Astrocyte (in vitro differentiated cells and primary cell): ENCODE measurements at regions not wholly inside any gene's neighbourhood (a gene's known extent, or its start where the extent isn't known, plus 50 kb on each side); places are given as distances from the start of the nearest gene placed in this dataset.

ENCODE experiments used
- DNase-seq: peaks from one replicate; pipeline ENCODE4 v3.0.0-alpha.2; 2010; ENCODE audit warnings: low read depth
- FAIRE-seq: peaks from 2 replicates; lab custom pipeline; 2011; peaks lifted over from hg19 to GRCh38; lab: Jason Lieb, UNC
- H2AFZ ChIP-seq: 2 replicates; pipeline ENCODE4 v1.6.0; 2012; ENCODE audit warnings: low read depth, low read length, inconsistent platforms
- H3K27ac ChIP-seq: 2 replicates; pipeline ENCODE4 v1.5.1; 2011; ENCODE audit warnings: low read depth, low read length, inconsistent platforms
- H3K27me3 ChIP-seq: 2 replicates; pipeline ENCODE4 v1.6.0; 2011; ENCODE audit warnings: low read length, inconsistent platforms; ENCODE audit not compliant: insufficient read depth
- H3K36me3 ChIP-seq: 2 replicates; pipeline ENCODE4 v1.5.1; 2011; ENCODE audit warnings: low read length, inconsistent platforms; ENCODE audit not compliant: insufficient read depth
- H3K4me1 ChIP-seq: 2 replicates; pipeline ENCODE4 v1.5.1; 2011; ENCODE audit warnings: low read length, inconsistent platforms; ENCODE audit not compliant: insufficient read depth
- H3K4me2 ChIP-seq: 2 replicates; pipeline ENCODE4 v1.6.0; 2012; ENCODE audit warnings: low read length, inconsistent platforms
- H3K4me3 ChIP-seq: 2 replicates; pipeline ENCODE4 v1.5.1; 2011; ENCODE audit warnings: low read depth, mild to moderate bottlenecking, low read length, inconsistent platforms; ENCODE audit not compliant: insufficient read depth
- H3K79me2 ChIP-seq: 2 replicates; pipeline ENCODE4 v1.6.0; 2012; ENCODE audit warnings: mild to moderate bottlenecking, low read length, inconsistent platforms; ENCODE audit not compliant: insufficient read depth
- H3K9ac ChIP-seq: 2 replicates; pipeline ENCODE4 v1.6.0; 2012; ENCODE audit warnings: mild to moderate bottlenecking, low read length, inconsistent platforms
- H3K9me3 ChIP-seq: 2 replicates; pipeline ENCODE4 v1.5.1; 2012; ENCODE audit warnings: low read depth, mild to moderate bottlenecking, low read length, inconsistent platforms; ENCODE audit not compliant: insufficient read depth
- H4K20me1 ChIP-seq: 2 replicates; pipeline ENCODE4 v1.6.0; 2012; ENCODE audit warnings: low read length, inconsistent platforms; ENCODE audit not compliant: insufficient read depth
- H3K27ac Mint-ChIP-seq: one replicate; pipeline ENCODE4 v1.8.0; 2021; ENCODE audit warnings: mild to moderate bottlenecking, mixed read lengths; ENCODE audit not compliant: unreplicated experiment
- H3K27me3 Mint-ChIP-seq: one replicate; pipeline ENCODE4 v1.8.0; 2021; ENCODE audit warnings: low read depth, mixed read lengths; ENCODE audit not compliant: unreplicated experiment
- H3K36me3 Mint-ChIP-seq: one replicate; pipeline ENCODE4 v1.8.0; 2021; ENCODE audit warnings: low read depth, mixed read lengths; ENCODE audit not compliant: unreplicated experiment
- H3K4me1 Mint-ChIP-seq: one replicate; pipeline ENCODE4 v1.8.0; 2021; ENCODE audit warnings: low read depth, mixed read lengths; ENCODE audit not compliant: unreplicated experiment
- H3K4me3 Mint-ChIP-seq: one replicate; pipeline ENCODE4 v1.8.0; 2021; ENCODE audit warnings: mild to moderate bottlenecking, moderate library complexity, mixed read lengths; ENCODE audit not compliant: unreplicated experiment
- H3K9me3 Mint-ChIP-seq: one replicate; pipeline ENCODE4 v1.8.0; 2021; ENCODE audit warnings: mild to moderate bottlenecking, mixed read lengths; ENCODE audit not compliant: unreplicated experiment
- EZH2 ChIP-seq: IDR thresholded peaks from 2 replicates; pipeline ENCODE4 v1.6.1; 2012; ENCODE audit warnings: mild to moderate bottlenecking, low read length, inconsistent platforms; ENCODE audit not compliant: insufficient read depth
- TF ChIP-seq, protein P1 (sequence below): IDR thresholded peaks from 2 replicates; pipeline ENCODE4 v1.5.1; 2011; ENCODE audit warnings: low read depth, mild to moderate bottlenecking, inconsistent platforms, low read length, moderate library complexity; ENCODE audit not compliant: insufficient read depth

DNA sequence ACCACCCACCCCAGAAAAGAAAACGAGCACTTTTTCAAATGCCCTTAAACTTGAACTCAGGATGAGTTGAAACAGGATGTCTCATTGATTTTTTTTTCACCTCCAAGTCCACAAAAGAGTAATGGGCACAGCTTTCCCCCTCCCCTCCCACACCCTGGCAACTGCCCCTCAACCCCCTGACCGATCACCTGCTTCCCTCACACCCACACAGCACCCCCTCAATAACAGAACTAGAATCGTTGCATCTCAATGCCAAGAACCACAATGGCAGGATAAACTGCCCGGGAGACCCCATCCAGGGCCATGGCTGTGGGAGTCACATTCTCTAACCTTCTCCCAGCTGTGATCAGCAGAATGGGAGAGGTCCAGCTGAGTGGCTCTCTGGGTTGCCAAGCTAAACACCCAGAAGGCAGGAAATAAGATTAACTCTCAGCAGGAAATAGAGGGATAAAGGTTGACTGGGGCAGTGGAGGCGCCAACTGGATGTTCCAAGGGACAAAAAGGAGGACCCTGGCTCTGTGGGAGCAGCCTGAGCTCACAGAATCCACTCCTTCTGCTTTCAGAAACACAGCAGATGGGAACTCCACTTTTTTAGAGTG, 128.0 kb upstream of the SDK2 start:
- no peaks in the 10 kb centered on the region for H3K36me3 Mint-ChIP-seq
- FAIRE-seq (no peak), DNase-seq (no peak)
- Histone ChIP-seq H3K27ac (no peak overlapping the region), H3K36me3 (no peaks in the 10 kb centered on the region), H4K20me1 (no peaks in the 10 kb centered on the region), H3K9ac (no peak overlapping the region), H3K27me3 (peaks cover 10% of the 10 kb centered on the region), H3K4me3 (no peak overlapping the region), H3K9me3 (no peaks in the 10 kb centered on the region), H3K79me2 (no peaks in the 10 kb centered on the region), H2AFZ (no peak overlapping the region), H3K4me2 (no peak overlapping the region), H3K4me1 (peaks cover 13% of the 10 kb centered on the region)
- no peak overlapping the region for H3K27ac Mint-ChIP-seq
- H3K4me1 Mint-ChIP-seq: peaks cover 15% of the 10 kb centered on the region
- no peak for TF ChIP-seq EZH2
- TF ChIP-seq, protein P1, sequence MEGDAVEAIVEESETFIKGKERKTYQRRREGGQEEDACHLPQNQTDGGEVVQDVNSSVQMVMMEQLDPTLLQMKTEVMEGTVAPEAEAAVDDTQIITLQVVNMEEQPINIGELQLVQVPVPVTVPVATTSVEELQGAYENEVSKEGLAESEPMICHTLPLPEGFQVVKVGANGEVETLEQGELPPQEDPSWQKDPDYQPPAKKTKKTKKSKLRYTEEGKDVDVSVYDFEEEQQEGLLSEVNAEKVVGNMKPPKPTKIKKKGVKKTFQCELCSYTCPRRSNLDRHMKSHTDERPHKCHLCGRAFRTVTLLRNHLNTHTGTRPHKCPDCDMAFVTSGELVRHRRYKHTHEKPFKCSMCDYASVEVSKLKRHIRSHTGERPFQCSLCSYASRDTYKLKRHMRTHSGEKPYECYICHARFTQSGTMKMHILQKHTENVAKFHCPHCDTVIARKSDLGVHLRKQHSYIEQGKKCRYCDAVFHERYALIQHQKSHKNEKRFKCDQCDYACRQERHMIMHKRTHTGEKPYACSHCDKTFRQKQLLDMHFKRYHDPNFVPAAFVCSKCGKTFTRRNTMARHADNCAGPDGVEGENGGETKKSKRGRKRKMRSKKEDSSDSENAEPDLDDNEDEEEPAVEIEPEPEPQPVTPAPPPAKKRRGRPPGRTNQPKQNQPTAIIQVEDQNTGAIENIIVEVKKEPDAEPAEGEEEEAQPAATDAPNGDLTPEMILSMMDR: no peak
- H3K27me3 Mint-ChIP-seq: peaks cover 52% of the 10 kb centered on the region
- peak overlapping the region; percentile 22 for H3K4me3 Mint-ChIP-seq
- H3K9me3 Mint-ChIP-seq: peaks cover 4% of the 10 kb centered on the region

DNA sequence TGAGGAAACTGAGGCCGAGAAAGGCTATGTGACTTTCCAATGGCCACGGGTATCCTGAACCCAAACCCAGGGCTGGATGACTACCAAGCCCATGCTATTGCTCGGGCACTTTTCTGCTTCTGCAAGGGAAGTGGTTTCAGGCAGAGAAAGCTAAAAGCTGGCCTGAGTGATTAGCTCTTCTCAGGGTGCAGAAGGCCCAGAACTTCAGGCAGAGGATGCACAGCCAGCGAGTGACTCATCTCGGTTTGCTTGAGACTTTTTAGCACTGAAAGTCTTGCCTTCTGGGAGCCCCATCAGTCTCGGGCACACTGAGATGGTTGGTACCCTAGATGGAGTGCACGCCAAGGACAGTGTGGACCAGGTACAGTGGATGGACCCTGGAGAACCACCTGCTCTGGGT, 129.5 kb upstream of the SDK2 start:
- Histone ChIP-seq H3K27me3 (peaks cover 10% of the 10 kb centered on the region), H3K79me2 (no peaks in the 10 kb centered on the region), H4K20me1 (no peaks in the 10 kb centered on the region), H3K4me2 (no peak overlapping the region), H3K9me3 (no peaks in the 10 kb centered on the region), H3K4me3 (no peak overlapping the region), H3K4me1 (peaks cover 13% of the 10 kb centered on the region), H3K9ac (no peak overlapping the region), H2AFZ (no peak overlapping the region), H3K36me3 (no peaks in the 10 kb centered on the region), H3K27ac (no peak overlapping the region)
- Mint-ChIP-seq H3K27ac (no peak overlapping the region), H3K27me3 (peaks cover 42% of the 10 kb centered on the region), H3K4me3 (no peak overlapping the region), H3K36me3 (no peaks in the 10 kb centered on the region), H3K9me3 (peaks cover 4% of the 10 kb centered on the region), H3K4me1 (peaks cover 15% of the 10 kb centered on the region)
- no peak for FAIRE-seq
- TF ChIP-seq EZH2: no peak
- TF ChIP-seq, protein P1: no peak
- no peak for DNase-seq

DNA sequence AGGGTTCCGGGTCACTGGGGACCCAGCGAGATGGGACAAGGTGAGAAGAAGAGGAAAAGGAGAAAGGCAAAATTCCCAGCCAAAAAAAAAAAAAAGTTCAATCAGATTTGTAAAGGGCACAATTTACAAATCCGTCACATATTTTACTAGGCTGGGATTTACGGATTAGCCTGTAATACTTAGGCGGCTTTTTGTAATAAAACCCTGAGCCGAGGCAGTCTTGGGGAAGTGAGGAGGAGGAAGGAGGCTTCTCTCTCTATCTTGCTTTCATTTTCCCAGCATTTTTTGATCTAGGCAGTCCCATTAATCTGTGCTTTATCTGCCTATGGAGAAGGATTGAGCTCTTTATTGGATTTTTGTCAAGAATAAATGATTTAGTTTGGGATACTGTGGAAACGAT, 130.6 kb upstream of the SDK2 start:
- no peaks in the 10 kb centered on the region for H3K36me3 Mint-ChIP-seq
- no peak overlapping the region for H3K4me3 ChIP-seq
- H3K9me3 Mint-ChIP-seq: peaks cover 7% of the 10 kb centered on the region
- no peaks in the 10 kb centered on the region for H3K9me3 ChIP-seq
- no peak for DNase-seq
- no peak overlapping the region for H3K4me2 ChIP-seq
- H3K9ac ChIP-seq: no peak overlapping the region
- H3K27me3 ChIP-seq: peaks cover 8% of the 10 kb centered on the region
- H3K4me3 Mint-ChIP-seq: no peak overlapping the region
- H3K4me1 Mint-ChIP-seq: peaks cover 13% of the 10 kb centered on the region
- H4K20me1 ChIP-seq: no peaks in the 10 kb centered on the region
- H3K4me1 ChIP-seq: peaks cover 13% of the 10 kb centered on the region
- peaks cover 41% of the 10 kb centered on the region for H3K27me3 Mint-ChIP-seq
- no peak overlapping the region for H2AFZ ChIP-seq
- FAIRE-seq: no peak
- no peaks in the 10 kb centered on the region for H3K36me3 ChIP-seq
- TF ChIP-seq, protein P1: no peak
- no peak for TF ChIP-seq EZH2
- no peak overlapping the region for H3K27ac ChIP-seq
- no peaks in the 10 kb centered on the region for H3K79me2 ChIP-seq
- H3K27ac Mint-ChIP-seq: no peak overlapping the region
